ENCODE measurements at regions not wholly inside any gene's neighbourhood (a gene's known extent, or its start where the extent isn't known, plus 50 kb on each side); places are given as distances from the start of the nearest gene placed in this dataset.

- TF ChIP-seq EZH2 (IDR thresholded peaks at IDR 0.05; ENCODE audit: borderline replicate concordance, low read length) (no peak), CTCF (conservative IDR thresholded peaks at IDR 0.05 in 1 of 2, IDR thresholded peaks at IDR 0.05 in 1 of 2; ENCODE audit: extremely low read depth in 1 of 2, insufficient read depth in 1 of 2, low read depth in 1 of 2, low read length in 2 of 2) (no peak)
Measured at GRCh38 chr5:178797546-178798440, 62.0 kb upstream of the ZNF354B start.

Measured in mammary epithelial cell (primary cell).